ENCODE measurements at regions not wholly inside any gene's neighbourhood (a gene's known extent, or its start where the extent isn't known, plus 50 kb on each side); places are given as distances from the start of the nearest gene placed in this dataset.
"Not testable (repeated sequence)": the region's sequence is repeated elsewhere in the genome, so short reads cannot be mapped to it uniquely, and the experiment has no call there.

- no peak for DNase-seq
Measured at GRCh38 chrX:45527834-45528233, 327.2 kb upstream of the DIPK2B start.

GRCh38 chrX:45524805-45525204, 324.1 kb upstream of the DIPK2B start:
- no peak for DNase-seq

- no peak for DNase-seq
Measured at GRCh38 chrX:45524296-45524695, 323.6 kb upstream of the DIPK2B start.

- no peak for DNase-seq
Measured at GRCh38 chrX:45518552-45518951, 317.9 kb upstream of the DIPK2B start.

- DNase-seq = no peak
Measured at GRCh38 chrX:45517090-45517973, 316.7 kb upstream of the DIPK2B start.

GRCh38 chrX:45515262-45516215, 314.9 kb upstream of the DIPK2B start:
- no peak for DNase-seq

- DNase-seq = no peak
Measured at GRCh38 chrX:45513042-45513441, 312.4 kb upstream of the DIPK2B start.

GRCh38 chrX:45508454-45508853, 307.8 kb upstream of the DIPK2B start:
- no peak for DNase-seq

GRCh38 chrX:45506149-45506730, 305.6 kb upstream of the DIPK2B start:
- DNase-seq = no peak

GRCh38 chrX:45505214-45505613, 304.5 kb upstream of the DIPK2B start:
- DNase-seq = no peak

GRCh38 chrX:45503787-45504362, 303.2 kb upstream of the DIPK2B start:
- not testable (repeated sequence) for DNase-seq

GRCh38 chrX:45502396-45502795, 301.7 kb upstream of the DIPK2B start:
- DNase-seq = no peak

GRCh38 chrX:45497290-45497689, 296.6 kb upstream of the DIPK2B start:
- no peak for DNase-seq

GRCh38 chrX:45485719-45486118, 285.0 kb upstream of the DIPK2B start:
- no peak for DNase-seq

- no peak for DNase-seq
Measured at GRCh38 chrX:45479835-45480422, 279.3 kb upstream of the DIPK2B start.

GRCh38 chrX:45479196-45479834, 278.6 kb upstream of the DIPK2B start:
- DNase-seq = no peak

- DNase-seq = no peak
Measured at GRCh38 chrX:45472968-45473367, 272.3 kb upstream of the DIPK2B start.

GRCh38 chrX:45467537-45467936, 266.9 kb upstream of the DIPK2B start:
- DNase-seq = not testable (repeated sequence)

- DNase-seq = not testable (repeated sequence)
Measured at GRCh38 chrX:45455732-45456131, 255.1 kb upstream of the DIPK2B start.

- no peak for DNase-seq
Measured at GRCh38 chrX:45454290-45454689, 253.6 kb upstream of the DIPK2B start.

- no peak for DNase-seq
Measured at GRCh38 chrX:45449982-45450381, 249.3 kb upstream of the DIPK2B start.

- DNase-seq = no peak
Measured at GRCh38 chrX:45447995-45448394, 247.3 kb upstream of the DIPK2B start.

Data from 8988T (cell line).